ENCODE measurements at regions not wholly inside any gene's neighbourhood (a gene's known extent, or its start where the extent isn't known, plus 50 kb on each side); places are given as distances from the start of the nearest gene placed in this dataset.

- intact Hi-C loops (cut with micrococcal nuclease; ENCODE audit: unreplicated experiment): no loop called here
- in situ Hi-C loops (cut with HindIII; ENCODE audit: low pct_unique_long_range_greater_than_20kb, low sequenced_read_pairs): no loop called here
- ChIA-PET POLR2A (no interaction called here), CTCF (no interaction called here)
- ATAC-seq: no peak
- Histone ChIP-seq H3K27me3 (ENCODE audit: control insufficient read depth, insufficient read depth, low read length) (no peaks in the 10 kb centered on the region), H3K9me3 (ENCODE audit: control insufficient read depth, insufficient read depth, low read depth, low read length) (no peaks in the 10 kb centered on the region), H3K4me3 (ENCODE audit: low read depth in 2 of 2, low read length in 2 of 2) (no peak overlapping the region), H3K4me1 (ENCODE audit: control insufficient read depth, insufficient read depth, low read length) (no peaks in the 10 kb centered on the region), H3K27ac (ENCODE audit: low read length) (no peak overlapping the region), H3K36me3 (ENCODE audit: control insufficient read depth, insufficient read depth, low read length) (no peaks in the 10 kb centered on the region)
- BruUV-seq (replicated peaks): no TSS peak
- DNase-seq (ENCODE audit: low read depth, low spot score): no peak
- TF ChIP-seq, protein P1, sequence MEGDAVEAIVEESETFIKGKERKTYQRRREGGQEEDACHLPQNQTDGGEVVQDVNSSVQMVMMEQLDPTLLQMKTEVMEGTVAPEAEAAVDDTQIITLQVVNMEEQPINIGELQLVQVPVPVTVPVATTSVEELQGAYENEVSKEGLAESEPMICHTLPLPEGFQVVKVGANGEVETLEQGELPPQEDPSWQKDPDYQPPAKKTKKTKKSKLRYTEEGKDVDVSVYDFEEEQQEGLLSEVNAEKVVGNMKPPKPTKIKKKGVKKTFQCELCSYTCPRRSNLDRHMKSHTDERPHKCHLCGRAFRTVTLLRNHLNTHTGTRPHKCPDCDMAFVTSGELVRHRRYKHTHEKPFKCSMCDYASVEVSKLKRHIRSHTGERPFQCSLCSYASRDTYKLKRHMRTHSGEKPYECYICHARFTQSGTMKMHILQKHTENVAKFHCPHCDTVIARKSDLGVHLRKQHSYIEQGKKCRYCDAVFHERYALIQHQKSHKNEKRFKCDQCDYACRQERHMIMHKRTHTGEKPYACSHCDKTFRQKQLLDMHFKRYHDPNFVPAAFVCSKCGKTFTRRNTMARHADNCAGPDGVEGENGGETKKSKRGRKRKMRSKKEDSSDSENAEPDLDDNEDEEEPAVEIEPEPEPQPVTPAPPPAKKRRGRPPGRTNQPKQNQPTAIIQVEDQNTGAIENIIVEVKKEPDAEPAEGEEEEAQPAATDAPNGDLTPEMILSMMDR (IDR thresholded peaks at IDR 0.05): no peak
- TF ChIP-seq REST (IDR thresholded peaks at IDR 0.05; ENCODE audit: insufficient read depth in 1 of 2, low read depth in 2 of 2, low read length in 1 of 2) (no peak), SIN3A (IDR thresholded peaks at IDR 0.05; ENCODE audit: borderline replicate concordance, insufficient read depth, low read depth, low read length) (no peak), TCF7L2 (IDR thresholded peaks at IDR 0.05; ENCODE audit: low read depth, low read length) (no peak), POLR2AphosphoS5 (IDR thresholded peaks at IDR 0.05; ENCODE audit: low read depth, low read length) (no peak)
These were observed 394.3 kb upstream of the ETAA1 start for GRCh38 chr2:67002618-67003371.

- Histone ChIP-seq H3K9me3 (ENCODE audit: control insufficient read depth, insufficient read depth, low read depth, low read length) (no peaks in the 10 kb centered on the region), H3K4me3 (ENCODE audit: low read depth in 2 of 2, low read length in 2 of 2) (no peak overlapping the region), H3K36me3 (ENCODE audit: control insufficient read depth, insufficient read depth, low read length) (no peaks in the 10 kb centered on the region), H3K27ac (ENCODE audit: low read length) (no peak overlapping the region), H3K4me1 (ENCODE audit: control insufficient read depth, insufficient read depth, low read length) (no peaks in the 10 kb centered on the region), H3K27me3 (ENCODE audit: control insufficient read depth, insufficient read depth, low read length) (no peaks in the 10 kb centered on the region)
- ChIA-PET POLR2A (no interaction called here), CTCF (no interaction called here)
- intact Hi-C loops (cut with micrococcal nuclease; ENCODE audit: unreplicated experiment) (no loop called here), in situ Hi-C loops (cut with HindIII; ENCODE audit: low pct_unique_long_range_greater_than_20kb, low sequenced_read_pairs) (no loop called here)
- BruUV-seq (replicated peaks): no TSS peak
- no peak for DNase-seq (ENCODE audit: low read depth, low spot score)
- TF ChIP-seq TCF7L2 (IDR thresholded peaks at IDR 0.05; ENCODE audit: low read depth, low read length) (no peak), POLR2AphosphoS5 (IDR thresholded peaks at IDR 0.05; ENCODE audit: low read depth, low read length) (no peak), REST (IDR thresholded peaks at IDR 0.05; ENCODE audit: insufficient read depth in 1 of 2, low read depth in 2 of 2, low read length in 1 of 2) (no peak), SIN3A (IDR thresholded peaks at IDR 0.05; ENCODE audit: borderline replicate concordance, insufficient read depth, low read depth, low read length) (no peak)
- TF ChIP-seq, protein P1 (IDR thresholded peaks at IDR 0.05): no peak
- ATAC-seq: no peak
These were observed 390.7 kb upstream of the ETAA1 start for GRCh38 chr2:67006373-67006960.
